ENCODE measurements at regions not wholly inside any gene's neighbourhood (a gene's known extent, or its start where the extent isn't known, plus 50 kb on each side); places are given as distances from the start of the nearest gene placed in this dataset.
A peak's percentile ranks its signal among the peaks of the same experiment; 100 is the strongest.

DNA sequence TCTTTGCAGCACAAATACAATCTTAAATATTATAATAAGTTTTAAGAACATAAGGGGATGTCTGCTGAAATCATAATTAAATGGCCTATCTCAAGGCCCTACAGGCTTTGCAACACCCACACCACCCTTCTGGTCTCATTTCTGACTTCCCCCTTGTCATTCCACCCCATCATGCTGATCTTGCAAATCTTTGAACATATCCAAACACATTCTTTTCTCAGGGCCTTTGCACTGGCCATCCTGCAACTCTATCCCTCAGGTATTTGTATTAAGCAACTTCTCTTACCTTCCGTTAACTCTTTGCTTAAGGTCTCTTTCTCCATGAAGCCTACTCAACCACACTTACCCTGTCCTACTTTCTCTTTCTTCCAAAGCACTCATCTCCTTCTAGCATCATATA lies 51.8 kb upstream of the CCDC150 start:
- no peaks in the 10 kb centered on the region for H4K20me1 ChIP-seq (replicated peaks; ENCODE audit: control insufficient read depth, insufficient read depth, low read length)
- no peak overlapping the region for H3K4me3 ChIP-seq
- FAIRE-seq (no peak), ATAC-seq (no peak), DNase-seq (ENCODE audit: extremely low read depth in 1 of 4, low spot score in 3 of 4) (no peak)
- no peak overlapping the region for H3K27ac ChIP-seq (ENCODE audit: extremely low read depth, low read depth, low read length)
- no peak overlapping the region for H3K9ac ChIP-seq (ENCODE audit: insufficient read depth in 1 of 2, low read depth in 2 of 2, low read length in 2 of 2)
- no peaks in the 10 kb centered on the region for H3K9me1 ChIP-seq (ENCODE audit: control insufficient read depth, insufficient read depth, low read length)
- no peak overlapping the region for H2AFZ ChIP-seq (ENCODE audit: low read depth, low read length)
- no peak overlapping the region for H3K4me2 ChIP-seq (ENCODE audit: insufficient read depth, low read length)
- ChIA-PET POLR2A (no interaction called here), CTCF (ENCODE audit: low intra/inter-chr PET ratio) (no interaction called here)
- H3K36me3 ChIP-seq (ENCODE audit: control insufficient read depth, insufficient read depth, low read length), result no peaks in the 10 kb centered on the region
- H3K9me3 ChIP-seq (replicated peaks; ENCODE audit: control insufficient read depth, insufficient read depth, low read depth, low read length), result no peaks in the 10 kb centered on the region
- TF ChIP-seq ETV5 (CRISPR knock-in tag; IDR thresholded peaks at IDR 0.05; ENCODE audit: low read depth) (no peak), ZNF316 (IDR thresholded peaks at IDR 0.05) (peak; percentile 32; the same call in 1 of the 2 replicates), ZBTB7A (IDR thresholded peaks at IDR 0.05; ENCODE audit: borderline replicate concordance, control insufficient read depth, low read depth, low read length) (no peak)
- TF ChIP-seq, protein P1, sequence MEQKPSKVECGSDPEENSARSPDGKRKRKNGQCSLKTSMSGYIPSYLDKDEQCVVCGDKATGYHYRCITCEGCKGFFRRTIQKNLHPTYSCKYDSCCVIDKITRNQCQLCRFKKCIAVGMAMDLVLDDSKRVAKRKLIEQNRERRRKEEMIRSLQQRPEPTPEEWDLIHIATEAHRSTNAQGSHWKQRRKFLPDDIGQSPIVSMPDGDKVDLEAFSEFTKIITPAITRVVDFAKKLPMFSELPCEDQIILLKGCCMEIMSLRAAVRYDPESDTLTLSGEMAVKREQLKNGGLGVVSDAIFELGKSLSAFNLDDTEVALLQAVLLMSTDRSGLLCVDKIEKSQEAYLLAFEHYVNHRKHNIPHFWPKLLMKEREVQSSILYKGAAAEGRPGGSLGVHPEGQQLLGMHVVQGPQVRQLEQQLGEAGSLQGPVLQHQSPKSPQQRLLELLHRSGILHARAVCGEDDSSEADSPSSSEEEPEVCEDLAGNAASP (IDR thresholded peaks at IDR 0.05), result no peak
- TF ChIP-seq, protein P2, sequence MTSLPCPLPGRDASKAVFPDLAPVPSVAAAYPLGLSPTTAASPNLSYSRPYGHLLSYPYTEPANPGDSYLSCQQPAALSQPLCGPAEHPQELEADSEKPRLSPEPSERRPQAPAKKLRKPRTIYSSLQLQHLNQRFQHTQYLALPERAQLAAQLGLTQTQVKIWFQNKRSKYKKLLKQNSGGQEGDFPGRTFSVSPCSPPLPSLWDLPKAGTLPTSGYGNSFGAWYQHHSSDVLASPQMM (CRISPR knock-in tag; IDR thresholded peaks at IDR 0.05), result no peak
- H3K27me3 ChIP-seq (ENCODE audit: control insufficient read depth in 2 of 2, insufficient read depth in 2 of 2, low read length in 2 of 2), result peaks cover 8 to 11% of the 10 kb centered on the region in 2 experiments; a peak in 4 of 5 replicates
- intact Hi-C loops (cut with micrococcal nuclease), result no loop called here
- H3K79me2 ChIP-seq (ENCODE audit: control insufficient read depth, insufficient read depth, low read length), result no peaks in the 10 kb centered on the region
- whole genome bisulfite sequencing (ENCODE audit: insufficient coverage, low coverage, missing lambda C conversion rate), result 0% methylated on average over 1 of the region's 1 CpG
- peaks cover 0 to 5% of the 10 kb centered on the region in 2 experiments; a peak in 2 of 5 replicates for H3K4me1 ChIP-seq (replicated peaks in 1 of 2; ENCODE audit: control insufficient read depth in 2 of 2, insufficient read depth in 2 of 2, low read length in 2 of 2)
- in situ Hi-C loops (cut with MboI), result no loop called here
- no TSS peak for BruUV-seq (replicated peaks)
